Retinal pigment epithelial cell (primary cell): ENCODE measurements at regions not wholly inside any gene's neighbourhood (a gene's known extent, or its start where the extent isn't known, plus 50 kb on each side); places are given as distances from the start of the nearest gene placed in this dataset.
"Not testable (repeated sequence)": the region's sequence is repeated elsewhere in the genome, so short reads cannot be mapped to it uniquely, and the experiment has no call there.

ENCODE experiments used
- DNase-seq: peaks from one replicate; pipeline ENCODE4 v3.0.0-alpha.2; 2010; ENCODE audit warnings: low read depth
- H3K4me3 ChIP-seq: 2 replicates; pipeline ENCODE4 v1.5.1; 2011; ENCODE audit warnings: mild to moderate bottlenecking, low read length, control low read depth, moderate library complexity
- TF ChIP-seq, protein P1 (sequence below): conservative IDR thresholded peaks from 2 replicates; pipeline ENCODE4 v1.5.1; 2011; ENCODE audit warnings: low read depth, low read length, control low read depth, inconsistent platforms

DNA sequence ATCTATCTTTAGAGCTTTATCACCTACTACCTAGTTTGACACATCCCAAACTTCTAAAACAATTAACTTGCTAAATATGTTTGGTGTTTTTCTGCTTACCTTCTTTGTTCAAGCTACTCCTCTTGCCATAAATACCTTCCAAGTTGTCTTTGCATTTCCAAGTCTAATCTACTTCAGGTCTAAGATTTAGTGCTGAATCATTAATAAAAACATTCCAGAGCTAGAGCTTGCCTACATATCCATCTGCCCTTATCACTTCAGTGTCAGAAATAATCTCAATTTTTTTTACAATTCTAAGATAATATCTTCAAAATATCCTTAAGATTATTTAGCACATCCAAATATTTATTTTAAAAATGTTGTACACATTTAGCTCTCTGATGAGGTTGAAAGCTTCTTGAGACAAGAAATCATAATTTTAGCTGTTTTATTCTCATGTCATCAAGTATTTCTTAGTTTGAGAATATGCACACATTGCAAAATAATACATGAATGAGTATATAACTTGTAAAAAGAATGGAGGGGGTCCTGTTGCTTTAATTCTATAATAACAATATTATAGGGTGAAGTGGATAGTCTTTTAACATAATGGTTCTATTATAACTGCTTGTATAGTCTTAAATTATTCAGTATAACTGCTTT lies 466.3 kb downstream of the SEMA3D start:
- no peak overlapping the region for H3K4me3 ChIP-seq
- DNase-seq = no peak
- TF ChIP-seq, protein P1, sequence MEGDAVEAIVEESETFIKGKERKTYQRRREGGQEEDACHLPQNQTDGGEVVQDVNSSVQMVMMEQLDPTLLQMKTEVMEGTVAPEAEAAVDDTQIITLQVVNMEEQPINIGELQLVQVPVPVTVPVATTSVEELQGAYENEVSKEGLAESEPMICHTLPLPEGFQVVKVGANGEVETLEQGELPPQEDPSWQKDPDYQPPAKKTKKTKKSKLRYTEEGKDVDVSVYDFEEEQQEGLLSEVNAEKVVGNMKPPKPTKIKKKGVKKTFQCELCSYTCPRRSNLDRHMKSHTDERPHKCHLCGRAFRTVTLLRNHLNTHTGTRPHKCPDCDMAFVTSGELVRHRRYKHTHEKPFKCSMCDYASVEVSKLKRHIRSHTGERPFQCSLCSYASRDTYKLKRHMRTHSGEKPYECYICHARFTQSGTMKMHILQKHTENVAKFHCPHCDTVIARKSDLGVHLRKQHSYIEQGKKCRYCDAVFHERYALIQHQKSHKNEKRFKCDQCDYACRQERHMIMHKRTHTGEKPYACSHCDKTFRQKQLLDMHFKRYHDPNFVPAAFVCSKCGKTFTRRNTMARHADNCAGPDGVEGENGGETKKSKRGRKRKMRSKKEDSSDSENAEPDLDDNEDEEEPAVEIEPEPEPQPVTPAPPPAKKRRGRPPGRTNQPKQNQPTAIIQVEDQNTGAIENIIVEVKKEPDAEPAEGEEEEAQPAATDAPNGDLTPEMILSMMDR = no peak

DNA sequence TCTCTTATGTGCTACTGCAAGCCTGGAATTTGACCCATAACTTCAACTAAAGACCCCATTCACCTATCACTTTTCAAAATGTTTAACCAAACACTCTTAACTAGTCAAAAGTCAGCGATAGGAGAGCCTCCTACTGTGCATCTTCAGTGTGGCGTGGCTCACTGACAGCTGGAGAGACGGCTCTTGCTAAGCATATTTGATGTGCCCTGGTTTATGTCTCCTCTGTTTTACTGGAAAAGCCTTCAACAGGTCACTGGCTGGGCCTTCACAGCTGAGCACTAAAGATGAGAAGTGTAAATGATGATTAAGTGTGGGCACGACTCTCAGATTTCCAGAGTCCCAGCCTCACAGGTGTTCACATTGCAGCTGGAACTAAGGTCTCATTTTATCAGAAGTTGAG lies 472.1 kb downstream of the SEMA3D start:
- no peak for DNase-seq
- H3K4me3 ChIP-seq = no peak overlapping the region
- TF ChIP-seq, protein P1 = no peak

DNA sequence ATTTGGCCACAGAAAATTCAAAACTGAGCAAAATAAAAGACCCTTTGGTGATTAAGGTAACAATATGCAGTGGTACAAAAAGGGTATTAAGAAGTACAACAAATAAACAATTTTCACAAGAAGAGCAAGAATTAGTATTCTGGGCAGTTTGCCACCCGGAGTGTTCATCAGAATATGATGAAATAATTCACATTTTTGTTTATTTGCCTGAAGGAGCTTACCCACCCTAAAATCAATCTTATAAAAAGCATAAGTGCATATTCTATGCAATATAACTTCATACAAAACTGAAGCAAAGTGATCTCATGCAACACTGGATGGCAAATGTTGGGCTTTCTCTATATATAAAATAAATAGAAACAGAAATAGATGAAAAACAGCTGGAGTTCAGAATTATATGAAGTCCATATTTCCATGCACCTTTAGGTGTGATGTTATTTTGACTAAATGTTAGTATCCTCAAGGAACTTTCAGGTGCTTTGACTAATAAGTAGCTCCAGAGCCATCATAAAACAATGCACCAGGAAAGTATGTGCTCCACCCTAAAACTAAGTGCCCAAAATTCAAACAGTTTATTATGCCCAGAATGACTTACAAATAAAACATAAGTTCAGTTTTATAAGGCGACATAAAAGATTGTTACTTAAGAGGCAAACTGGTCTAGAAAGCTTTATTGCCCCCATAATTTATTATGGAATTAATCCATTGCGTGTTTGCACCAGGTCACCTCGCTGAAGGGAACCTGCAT lies 474.3 kb downstream of the SEMA3D start:
- DNase-seq = no peak
- no peak overlapping the region for H3K4me3 ChIP-seq
- TF ChIP-seq, protein P1 = no peak

DNA sequence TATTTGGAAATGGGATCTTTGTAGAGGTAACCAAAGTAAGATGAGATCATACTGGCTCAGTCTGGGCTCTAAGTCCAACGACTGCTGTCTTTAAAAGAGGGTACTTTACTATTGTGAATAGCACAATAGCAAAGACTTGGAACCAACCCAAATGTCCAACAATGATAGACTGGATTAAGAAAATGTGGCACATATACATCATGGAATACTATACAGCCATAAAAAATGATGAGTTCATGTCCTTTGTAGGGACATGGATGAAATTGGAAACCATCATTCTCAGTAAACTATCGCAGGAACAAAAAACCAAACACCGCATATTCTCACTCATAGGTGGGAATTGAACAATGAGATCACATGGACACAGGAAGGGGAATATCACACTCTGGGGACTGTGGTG lies 476.3 kb downstream of the SEMA3D start:
- H3K4me3 ChIP-seq, DNase-seq: not testable (repeated sequence)

DNA sequence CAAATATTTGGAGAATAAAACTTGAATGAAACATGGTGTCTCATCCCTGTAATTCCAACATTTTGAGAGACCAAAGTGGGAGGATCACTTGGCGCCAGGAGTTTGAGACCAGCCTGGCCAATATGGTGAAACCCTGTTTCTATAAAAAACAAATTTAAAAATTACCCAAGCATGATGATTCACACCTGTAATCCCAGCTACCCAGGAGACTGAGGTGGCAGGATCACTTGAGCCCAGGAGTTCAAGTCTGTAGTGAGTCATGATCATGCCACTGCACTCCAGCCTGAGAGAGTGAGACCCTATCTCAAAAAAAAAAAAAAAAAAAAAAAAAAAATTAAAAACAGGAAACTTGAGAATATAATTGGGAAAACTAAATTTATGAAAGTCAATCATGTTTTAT lies 481.1 kb downstream of the SEMA3D start:
- TF ChIP-seq, protein P1 = no peak
- DNase-seq = no peak
- H3K4me3 ChIP-seq = no peak overlapping the region

DNA sequence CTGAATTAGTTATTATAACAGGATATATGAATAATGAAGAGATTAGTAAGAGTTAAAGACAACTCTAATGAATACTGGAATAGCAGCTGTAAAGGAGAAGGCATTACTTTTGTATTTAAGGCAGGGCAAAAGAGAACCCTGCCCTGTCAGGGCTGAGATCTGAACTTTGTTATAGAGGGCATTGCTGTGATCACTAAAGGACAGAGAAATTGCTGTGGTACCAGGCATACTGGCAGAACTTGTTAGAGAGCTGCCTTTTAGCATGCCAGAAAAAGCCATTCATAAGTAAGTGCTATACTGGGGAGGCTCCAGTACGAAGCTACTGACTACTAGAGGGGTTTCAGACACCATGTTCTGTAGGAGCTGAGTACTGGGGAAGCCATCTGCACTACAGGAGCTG lies 481.8 kb downstream of the SEMA3D start:
- no peak for DNase-seq
- TF ChIP-seq, protein P1 = no peak
- H3K4me3 ChIP-seq = no peak overlapping the region

DNA sequence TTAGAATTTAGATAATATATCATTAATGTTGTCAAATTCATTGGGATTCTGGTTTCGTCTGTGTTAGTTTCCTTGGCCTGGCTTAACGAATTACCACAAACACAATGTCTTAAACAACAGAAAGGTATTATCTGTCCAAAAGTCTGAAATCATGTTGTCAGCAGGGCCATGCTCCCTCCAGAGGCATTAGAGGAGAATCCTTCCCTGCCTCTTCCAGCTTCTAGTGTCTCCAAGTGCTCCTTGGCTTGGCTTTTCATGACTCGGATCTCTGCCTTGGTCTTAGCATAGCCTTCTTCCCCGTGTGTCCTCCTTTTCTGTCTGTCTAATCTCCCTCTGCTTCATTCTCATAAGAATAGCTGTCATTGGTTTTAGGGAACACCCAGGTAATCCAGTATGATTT lies 482.5 kb downstream of the SEMA3D start:
- DNase-seq = no peak
- no peak overlapping the region for H3K4me3 ChIP-seq
- TF ChIP-seq, protein P1 = no peak
